ENCODE measurements at regions not wholly inside any gene's neighbourhood (a gene's known extent, or its start where the extent isn't known, plus 50 kb on each side); places are given as distances from the start of the nearest gene placed in this dataset.

- no peak for DNase-seq
- ChIA-PET CTCF (no interaction called here), POLR2A (no interaction called here)
- no peak for ATAC-seq
- no peaks in the 10 kb centered on the region for H3K36me3 Mint-ChIP-seq (ENCODE audit: low read depth)
- H3K9me3 Mint-ChIP-seq (ENCODE audit: low read depth) = no peaks in the 10 kb centered on the region
- no peak overlapping the region for H3K4me3 Mint-ChIP-seq
- intact Hi-C loops (cut with DNase I, micrococcal nuclease) = no loop called here
- no peak overlapping the region for H3K27ac Mint-ChIP-seq
- H3K4me1 Mint-ChIP-seq = no peaks in the 10 kb centered on the region
- no peaks in the 10 kb centered on the region for H3K27me3 Mint-ChIP-seq
Observed at GRCh38 chr20:8935878-8936277, 133.0 kb upstream of the PLCB4 start.

GRCh38 chr20:8938532-8938931 is 130.4 kb upstream of the PLCB4 start:
- DNase-seq = no peak
- intact Hi-C loops (cut with DNase I, micrococcal nuclease) = no loop called here
- H3K27me3 Mint-ChIP-seq = no peaks in the 10 kb centered on the region
- no peak for ATAC-seq
- POLR2A ChIA-PET = no interaction called here
- no peak overlapping the region for H3K27ac Mint-ChIP-seq
- CTCF ChIA-PET = interaction anchor here (0.6 kb wide), 1 partner anchor 9 kb away, joined by 3 read pairs; no protein-coding TSS in a partner anchor
- H3K9me3 Mint-ChIP-seq (ENCODE audit: low read depth) = no peaks in the 10 kb centered on the region
- H3K36me3 Mint-ChIP-seq (ENCODE audit: low read depth) = no peaks in the 10 kb centered on the region
- H3K4me1 Mint-ChIP-seq = no peaks in the 10 kb centered on the region
- no peak overlapping the region for H3K4me3 Mint-ChIP-seq

- ChIA-PET POLR2A (no interaction called here), CTCF (no interaction called here)
- no peaks in the 10 kb centered on the region for H3K36me3 Mint-ChIP-seq (ENCODE audit: low read depth)
- no peak for ATAC-seq
- no peaks in the 10 kb centered on the region for H3K9me3 Mint-ChIP-seq (ENCODE audit: low read depth)
- H3K4me3 Mint-ChIP-seq = no peak overlapping the region
- H3K4me1 Mint-ChIP-seq = no peaks in the 10 kb centered on the region
- H3K27me3 Mint-ChIP-seq = no peaks in the 10 kb centered on the region
- H3K27ac Mint-ChIP-seq = no peak overlapping the region
- intact Hi-C loops (cut with DNase I, micrococcal nuclease) = no loop called here
- no peak for DNase-seq
Observed at GRCh38 chr20:8940326-8940725, 128.6 kb upstream of the PLCB4 start.

DNA sequence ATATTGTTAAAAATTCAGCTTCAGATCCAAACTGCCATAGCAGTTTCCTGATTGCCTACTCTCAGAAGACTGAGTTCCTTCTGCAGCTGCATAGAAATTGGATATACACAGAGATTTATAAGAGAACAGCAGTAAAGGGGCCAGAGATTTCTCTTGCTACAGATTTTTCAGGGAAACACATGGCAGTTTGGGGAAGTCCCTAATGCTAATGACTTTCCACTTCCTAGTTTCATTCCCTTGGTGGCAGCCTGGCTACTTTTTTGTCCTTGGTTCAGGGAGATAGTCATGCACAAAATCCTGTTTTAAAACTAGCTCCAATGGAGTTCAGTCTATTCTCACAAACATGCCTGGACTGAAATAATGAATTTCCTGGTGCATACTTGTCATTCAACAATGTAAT is 125.3 kb upstream of the PLCB4 start:
- no peaks in the 10 kb centered on the region for H3K9me3 Mint-ChIP-seq (ENCODE audit: low read depth)
- no peak for ATAC-seq
- no peaks in the 10 kb centered on the region for H3K4me1 Mint-ChIP-seq
- intact Hi-C loops (cut with DNase I, micrococcal nuclease) = no loop called here
- no peak for DNase-seq
- no peak overlapping the region for H3K4me3 Mint-ChIP-seq
- ChIA-PET CTCF (no interaction called here), POLR2A (no interaction called here)
- H3K27ac Mint-ChIP-seq = no peak overlapping the region
- H3K27me3 Mint-ChIP-seq = no peaks in the 10 kb centered on the region
- no peaks in the 10 kb centered on the region for H3K36me3 Mint-ChIP-seq (ENCODE audit: low read depth)

GRCh38 chr20:8946036-8946940 is 122.6 kb upstream of the PLCB4 start:
- no peaks in the 10 kb centered on the region for H3K36me3 Mint-ChIP-seq (ENCODE audit: low read depth)
- H3K27me3 Mint-ChIP-seq = no peaks in the 10 kb centered on the region
- no peak overlapping the region for H3K27ac Mint-ChIP-seq
- H3K4me3 Mint-ChIP-seq = no peak overlapping the region
- DNase-seq (no peak), ATAC-seq (no peak)
- POLR2A ChIA-PET = no interaction called here
- CTCF ChIA-PET = no interaction called here
- H3K9me3 Mint-ChIP-seq (ENCODE audit: low read depth) = no peaks in the 10 kb centered on the region
- intact Hi-C loops (cut with DNase I, micrococcal nuclease) = no loop called here
- H3K4me1 Mint-ChIP-seq = no peaks in the 10 kb centered on the region

GRCh38 chr20:8948442-8949020 is 120.4 kb upstream of the PLCB4 start:
- DNase-seq (no peak), ATAC-seq (no peak)
- ChIA-PET POLR2A (no interaction called here), CTCF (no interaction called here)
- Mint-ChIP-seq H3K36me3 (ENCODE audit: low read depth) (no peaks in the 10 kb centered on the region), H3K9me3 (ENCODE audit: low read depth) (no peaks in the 10 kb centered on the region), H3K27me3 (no peaks in the 10 kb centered on the region), H3K27ac (no peak overlapping the region), H3K4me1 (no peaks in the 10 kb centered on the region), H3K4me3 (no peak overlapping the region)
- intact Hi-C loops (cut with DNase I, micrococcal nuclease) = no loop called here

DNA sequence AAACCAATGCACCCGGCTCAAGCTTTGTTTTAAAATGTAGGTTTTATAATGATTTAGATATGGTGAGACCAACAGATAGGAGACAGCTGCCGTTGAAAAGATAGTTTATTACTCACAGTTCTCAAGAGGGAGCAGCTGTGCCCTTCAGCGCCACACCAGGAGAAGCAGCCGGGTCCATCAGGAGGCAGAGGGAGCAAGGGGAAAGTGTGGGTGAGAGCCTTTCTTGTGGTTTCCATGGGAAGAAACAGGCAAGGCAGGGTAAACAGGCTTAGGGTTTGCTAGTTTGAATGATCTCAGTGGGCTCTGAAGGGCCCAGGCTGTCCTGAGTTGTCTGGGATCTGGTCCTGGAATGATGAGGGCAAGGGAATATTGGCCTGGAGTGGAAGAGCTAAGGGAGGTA is 117.7 kb upstream of the PLCB4 start:
- POLR2A ChIA-PET = no interaction called here
- CTCF ChIA-PET = no interaction called here
- H3K27me3 Mint-ChIP-seq = no peaks in the 10 kb centered on the region
- H3K4me1 Mint-ChIP-seq = no peaks in the 10 kb centered on the region
- H3K36me3 Mint-ChIP-seq (ENCODE audit: low read depth) = no peaks in the 10 kb centered on the region
- intact Hi-C loops (cut with DNase I, micrococcal nuclease) = loop anchor here in 1 of 2 experiments (10.0 kb wide), 1 partner anchor 56 kb away; no protein-coding TSS in a partner anchor
- H3K4me3 Mint-ChIP-seq = no peak overlapping the region
- DNase-seq = no peak
- no peak for ATAC-seq
- H3K9me3 Mint-ChIP-seq (ENCODE audit: low read depth) = peaks cover 2% of the 10 kb centered on the region
- no peak overlapping the region for H3K27ac Mint-ChIP-seq

GRCh38 chr20:8952721-8953120 is 116.2 kb upstream of the PLCB4 start:
- H3K27me3 Mint-ChIP-seq = no peaks in the 10 kb centered on the region
- H3K27ac Mint-ChIP-seq = no peak overlapping the region
- ChIA-PET POLR2A (no interaction called here), CTCF (no interaction called here)
- intact Hi-C loops (cut with DNase I, micrococcal nuclease) = loop anchor here in 1 of 2 experiments (10.0 kb wide), 1 partner anchor 58 kb away; no protein-coding TSS in a partner anchor
- DNase-seq = no peak
- no peaks in the 10 kb centered on the region for H3K36me3 Mint-ChIP-seq (ENCODE audit: low read depth)
- H3K9me3 Mint-ChIP-seq (ENCODE audit: low read depth) = peaks cover 2% of the 10 kb centered on the region
- H3K4me1 Mint-ChIP-seq = no peaks in the 10 kb centered on the region
- H3K4me3 Mint-ChIP-seq = no peak overlapping the region
- ATAC-seq = no peak

DNA sequence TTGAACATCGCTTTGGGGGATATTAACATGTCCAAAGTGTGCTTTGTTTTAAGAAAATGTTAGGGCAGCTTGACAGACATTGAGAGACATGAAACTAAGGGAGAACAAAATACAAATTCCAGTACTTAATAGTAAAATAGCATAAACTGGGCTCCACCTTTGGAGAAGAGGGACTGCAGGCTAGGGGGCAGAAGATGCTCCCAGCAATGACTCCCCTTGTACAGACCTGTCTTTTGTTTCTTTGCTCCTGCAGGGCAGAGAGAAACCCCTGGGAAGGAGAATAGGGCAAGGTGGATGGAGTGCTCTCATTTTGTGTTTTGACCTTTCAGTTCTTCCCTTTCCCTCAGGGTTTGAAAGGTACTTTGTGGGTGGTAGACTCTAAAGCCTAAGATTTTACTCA is 115.6 kb upstream of the PLCB4 start:
- CTCF ChIA-PET = no interaction called here
- ATAC-seq = no peak

DNA sequence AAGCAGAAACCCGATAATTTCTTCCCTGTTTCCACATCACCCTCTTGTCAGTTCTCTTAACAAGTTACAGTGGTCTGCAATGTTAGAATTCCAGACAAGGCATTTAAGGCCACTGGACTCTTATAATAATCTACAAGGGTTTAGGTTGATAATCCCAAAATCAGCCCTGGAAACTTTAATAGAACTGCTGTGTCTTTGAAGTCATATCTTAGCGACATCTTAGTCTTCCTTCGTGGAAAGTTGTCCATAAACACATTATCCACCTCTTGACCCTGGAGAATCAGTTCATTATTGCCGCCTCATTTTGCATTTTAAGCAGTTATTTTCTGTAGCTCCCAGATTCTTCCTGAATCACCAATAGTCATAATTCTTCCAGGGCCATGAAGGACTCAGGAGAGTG is 108.6 kb upstream of the PLCB4 start:
- intact Hi-C loops (cut with DNase I, micrococcal nuclease) = no loop called here
- CTCF ChIA-PET = no interaction called here
- Mint-ChIP-seq H3K9me3 (ENCODE audit: low read depth) (no peaks in the 10 kb centered on the region), H3K4me3 (no peak overlapping the region), H3K27me3 (no peaks in the 10 kb centered on the region), H3K27ac (no peak overlapping the region), H3K36me3 (ENCODE audit: low read depth) (no peaks in the 10 kb centered on the region), H3K4me1 (no peaks in the 10 kb centered on the region)
- no peak for ATAC-seq
- POLR2A ChIA-PET = no interaction called here
- DNase-seq = no peak

More for the DNA sequence above, 115.6 kb upstream of the PLCB4 start:
- H3K27me3 Mint-ChIP-seq = no peaks in the 10 kb centered on the region
- H3K36me3 Mint-ChIP-seq (ENCODE audit: low read depth) = no peaks in the 10 kb centered on the region
- H3K27ac Mint-ChIP-seq = no peak overlapping the region
- intact Hi-C loops (cut with DNase I, micrococcal nuclease) = loop anchor here in 1 of 2 experiments (10.0 kb wide), 1 partner anchor 58 kb away; no protein-coding TSS in a partner anchor
- no peak for DNase-seq
- no peaks in the 10 kb centered on the region for H3K4me1 Mint-ChIP-seq
- peaks cover 2% of the 10 kb centered on the region for H3K9me3 Mint-ChIP-seq (ENCODE audit: low read depth)
- POLR2A ChIA-PET = no interaction called here
- no peak overlapping the region for H3K4me3 Mint-ChIP-seq

DNA sequence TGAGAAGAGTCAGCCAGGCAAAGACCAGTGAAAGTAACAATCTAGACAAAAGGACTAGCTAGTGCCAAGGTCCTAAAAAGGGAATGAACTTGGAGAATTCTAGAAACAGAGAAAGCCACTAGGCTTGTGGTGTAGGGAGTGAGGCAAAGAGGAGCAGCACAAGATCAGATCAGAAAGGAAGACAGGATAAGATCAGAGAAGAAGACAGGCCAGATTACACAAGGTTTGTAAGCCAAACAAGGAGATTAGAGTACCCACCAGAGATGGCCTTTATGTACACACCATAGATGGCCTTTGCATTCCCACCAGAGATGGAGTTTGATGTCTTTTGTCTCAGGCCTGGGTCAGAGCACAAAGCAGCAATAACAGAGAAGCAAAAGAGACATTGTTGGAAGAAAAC is 105.6 kb upstream of the PLCB4 start:
- CTCF ChIA-PET = no interaction called here
- no peak for ATAC-seq
- Mint-ChIP-seq H3K36me3 (ENCODE audit: low read depth) (no peaks in the 10 kb centered on the region), H3K4me3 (no peak overlapping the region), H3K27ac (no peak overlapping the region), H3K27me3 (no peaks in the 10 kb centered on the region), H3K9me3 (ENCODE audit: low read depth) (no peaks in the 10 kb centered on the region), H3K4me1 (no peaks in the 10 kb centered on the region)
- no peak for DNase-seq
- intact Hi-C loops (cut with DNase I, micrococcal nuclease) = no loop called here
- POLR2A ChIA-PET = no interaction called here

DNA sequence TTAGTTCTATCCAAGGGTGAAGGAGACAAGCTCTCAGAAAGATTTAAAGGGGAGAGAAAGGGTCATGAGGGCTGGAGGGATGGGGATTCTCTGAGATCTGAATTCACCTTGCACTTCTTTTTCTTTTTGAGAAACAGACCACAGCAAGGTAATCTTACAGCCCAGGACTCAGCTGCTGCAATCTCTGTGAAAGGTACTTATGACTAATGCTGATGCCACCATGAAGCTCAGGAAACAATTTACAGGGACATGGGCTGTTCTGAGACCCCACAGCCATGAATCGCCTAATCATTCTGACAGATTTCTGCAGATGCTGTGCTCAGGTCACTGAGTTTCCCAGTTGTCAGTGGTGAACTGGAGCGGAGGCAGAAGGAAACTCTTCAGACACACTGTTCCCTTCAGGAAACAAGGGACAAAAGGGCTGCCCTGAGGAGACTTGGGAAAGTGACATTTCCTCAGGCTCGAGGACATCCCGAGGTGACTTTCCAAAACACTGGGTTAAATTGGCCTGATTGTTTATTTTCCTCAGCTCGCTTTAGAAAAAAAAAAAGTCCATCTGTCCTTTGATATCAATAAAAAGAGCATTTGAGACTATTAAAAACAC is 103.8 kb upstream of the PLCB4 start:
- no peaks in the 10 kb centered on the region for H3K4me1 Mint-ChIP-seq
- DNase-seq = no peak
- no peaks in the 10 kb centered on the region for H3K36me3 Mint-ChIP-seq (ENCODE audit: low read depth)
- no peaks in the 10 kb centered on the region for H3K27me3 Mint-ChIP-seq
- H3K27ac Mint-ChIP-seq = no peak overlapping the region
- intact Hi-C loops (cut with DNase I, micrococcal nuclease) = no loop called here
- ChIA-PET POLR2A (no interaction called here), CTCF (no interaction called here)
- no peak overlapping the region for H3K4me3 Mint-ChIP-seq
- ATAC-seq = no peak
- peaks cover 2% of the 10 kb centered on the region for H3K9me3 Mint-ChIP-seq (ENCODE audit: low read depth)

All from activated CD4-positive, alpha-beta T cell treated with anti-CD3 and anti-CD28 coated beads for 36 hours (primary cell).